HFFc6 (cell line): ENCODE measurements at regions not wholly inside any gene's neighbourhood (a gene's known extent, or its start where the extent isn't known, plus 50 kb on each side); places are given as distances from the start of the nearest gene placed in this dataset.

Source experiments
- DNase-seq: peaks from one replicate; pipeline ENCODE4 v3.0.0-alpha.2; 2018
- H3K27ac Mint-ChIP-seq: 2 replicates; pipeline ENCODE4 v1.8.0; 2020; ENCODE audit warnings: mild to moderate bottlenecking, mixed read lengths
- H3K27me3 Mint-ChIP-seq: 2 replicates; pipeline ENCODE4 v1.8.0; 2021; ENCODE audit warnings: mild to moderate bottlenecking, moderate library complexity, mixed read lengths; ENCODE audit not compliant: insufficient read depth
- H3K36me3 Mint-ChIP-seq: 2 replicates; pipeline ENCODE4 v1.8.0; 2021; ENCODE audit warnings: low read depth, mixed read lengths
- H3K4me1 Mint-ChIP-seq: 2 replicates; pipeline ENCODE4 v1.8.0; 2020; ENCODE audit warnings: low read depth, mixed read lengths
- H3K4me3 Mint-ChIP-seq: 2 replicates; pipeline ENCODE4 v1.8.0; 2020; ENCODE audit warnings: mild to moderate bottlenecking, moderate library complexity, mixed read lengths
- H3K9me3 Mint-ChIP-seq: 2 replicates; pipeline ENCODE4 v1.8.0; 2020; ENCODE audit warnings: mild to moderate bottlenecking, mixed read lengths
- CTCF ChIP-seq: fragments of 200-600 bp; sonication (generic); IDR thresholded peaks from 2 replicates; pipeline ENCODE4 v1.5.0; 2021; ENCODE audit warnings: antibody characterized with exemption, mild to moderate bottlenecking

GRCh38 chr6:165895421-165896165, 232.6 kb upstream of the PDE10A start:
- H3K36me3 Mint-ChIP-seq, result no peaks in the 10 kb centered on the region
- no peak overlapping the region for H3K4me3 Mint-ChIP-seq
- no peaks in the 10 kb centered on the region for H3K27me3 Mint-ChIP-seq
- DNase-seq, result no peak
- no peaks in the 10 kb centered on the region for H3K4me1 Mint-ChIP-seq
- H3K9me3 Mint-ChIP-seq, result peaks cover 57% of the 10 kb centered on the region
- H3K27ac Mint-ChIP-seq, result no peak overlapping the region
- TF ChIP-seq CTCF, result no peak

- no peak for DNase-seq
- no peaks in the 10 kb centered on the region for H3K4me1 Mint-ChIP-seq
- H3K4me3 Mint-ChIP-seq, result no peak overlapping the region
- TF ChIP-seq CTCF, result no peak
- no peak overlapping the region for H3K27ac Mint-ChIP-seq
- peaks cover 47% of the 10 kb centered on the region for H3K9me3 Mint-ChIP-seq
- no peaks in the 10 kb centered on the region for H3K27me3 Mint-ChIP-seq
- no peaks in the 10 kb centered on the region for H3K36me3 Mint-ChIP-seq
Observed at GRCh38 chr6:165894171-165894825, 231.3 kb upstream of the PDE10A start.

- H3K36me3 Mint-ChIP-seq, result no peaks in the 10 kb centered on the region
- no peak overlapping the region for H3K4me3 Mint-ChIP-seq
- no peak for TF ChIP-seq CTCF
- no peak overlapping the region for H3K27ac Mint-ChIP-seq
- DNase-seq, result no peak
- H3K27me3 Mint-ChIP-seq, result no peaks in the 10 kb centered on the region
- peaks cover 38% of the 10 kb centered on the region for H3K9me3 Mint-ChIP-seq
- no peaks in the 10 kb centered on the region for H3K4me1 Mint-ChIP-seq
Observed at GRCh38 chr6:165893431-165893830, 230.4 kb upstream of the PDE10A start.

GRCh38 chr6:165891320-165891719, 228.3 kb upstream of the PDE10A start:
- Mint-ChIP-seq H3K4me3 (no peak overlapping the region), H3K36me3 (no peaks in the 10 kb centered on the region), H3K27ac (no peak overlapping the region), H3K27me3 (peaks cover 1% of the 10 kb centered on the region; the same call in 1 of the 2 replicates), H3K4me1 (no peaks in the 10 kb centered on the region), H3K9me3 (peaks cover 33% of the 10 kb centered on the region)
- no peak for DNase-seq
- TF ChIP-seq CTCF, result no peak

- no peak overlapping the region for H3K4me3 Mint-ChIP-seq
- no peak for DNase-seq
- H3K4me1 Mint-ChIP-seq, result no peaks in the 10 kb centered on the region
Observed at GRCh38 chr6:165890404-165890735, 227.3 kb upstream of the PDE10A start.

More at GRCh38 chr6:165890404-165890735, 227.3 kb upstream of the PDE10A start:
- H3K27ac Mint-ChIP-seq, result no peak overlapping the region
- no peaks in the 10 kb centered on the region for H3K36me3 Mint-ChIP-seq
- H3K27me3 Mint-ChIP-seq, result peaks cover 1% of the 10 kb centered on the region; the same call in 1 of the 2 replicates
- TF ChIP-seq CTCF, result no peak; the same call in 1 of the 2 replicates
- peaks cover 30% of the 10 kb centered on the region for H3K9me3 Mint-ChIP-seq
